ENCODE measurements at regions not wholly inside any gene's neighbourhood (a gene's known extent, or its start where the extent isn't known, plus 50 kb on each side); places are given as distances from the start of the nearest gene placed in this dataset.

DNA sequence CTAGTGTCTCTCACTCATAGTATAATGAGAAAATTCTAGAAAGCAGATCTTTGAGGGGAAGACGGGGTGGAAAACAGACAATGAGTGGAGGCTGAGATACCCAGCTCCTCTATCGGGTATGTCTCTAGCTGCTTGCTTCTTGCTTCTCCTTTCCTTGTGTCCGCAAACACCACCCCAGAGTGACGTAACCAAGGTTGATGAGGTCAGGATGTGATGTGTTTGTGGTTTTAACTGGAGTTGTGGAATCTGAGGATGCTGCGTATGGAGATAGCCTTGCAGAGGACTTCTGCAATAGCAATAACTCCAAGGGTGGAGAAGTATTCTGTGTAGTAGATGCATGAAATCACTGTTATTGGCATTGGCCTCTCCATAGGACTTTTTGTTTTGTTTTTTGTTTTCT is 132.7 kb upstream of the IFNGR1 start:
- no peak for DNase-seq

DNA sequence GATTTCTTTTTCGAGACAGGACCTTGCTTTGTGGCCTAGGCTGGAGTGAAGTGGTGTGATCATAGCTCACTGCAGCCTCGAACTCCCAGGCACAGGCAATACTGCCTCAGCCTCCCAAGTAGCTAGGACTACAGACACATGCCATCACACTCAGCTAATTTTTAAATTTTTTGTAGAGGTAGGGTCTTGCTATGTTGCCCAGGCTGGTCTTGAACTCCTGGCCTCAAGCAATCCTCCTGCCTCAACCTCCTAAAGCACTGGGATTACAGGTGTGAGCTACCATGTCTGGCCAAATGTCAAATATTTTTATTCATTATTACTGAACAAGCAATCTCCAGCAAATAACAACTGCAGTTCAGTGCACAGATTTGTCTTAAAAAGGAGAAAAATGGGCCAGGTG is 131.7 kb upstream of the IFNGR1 start:
- DNase-seq = no peak

DNA sequence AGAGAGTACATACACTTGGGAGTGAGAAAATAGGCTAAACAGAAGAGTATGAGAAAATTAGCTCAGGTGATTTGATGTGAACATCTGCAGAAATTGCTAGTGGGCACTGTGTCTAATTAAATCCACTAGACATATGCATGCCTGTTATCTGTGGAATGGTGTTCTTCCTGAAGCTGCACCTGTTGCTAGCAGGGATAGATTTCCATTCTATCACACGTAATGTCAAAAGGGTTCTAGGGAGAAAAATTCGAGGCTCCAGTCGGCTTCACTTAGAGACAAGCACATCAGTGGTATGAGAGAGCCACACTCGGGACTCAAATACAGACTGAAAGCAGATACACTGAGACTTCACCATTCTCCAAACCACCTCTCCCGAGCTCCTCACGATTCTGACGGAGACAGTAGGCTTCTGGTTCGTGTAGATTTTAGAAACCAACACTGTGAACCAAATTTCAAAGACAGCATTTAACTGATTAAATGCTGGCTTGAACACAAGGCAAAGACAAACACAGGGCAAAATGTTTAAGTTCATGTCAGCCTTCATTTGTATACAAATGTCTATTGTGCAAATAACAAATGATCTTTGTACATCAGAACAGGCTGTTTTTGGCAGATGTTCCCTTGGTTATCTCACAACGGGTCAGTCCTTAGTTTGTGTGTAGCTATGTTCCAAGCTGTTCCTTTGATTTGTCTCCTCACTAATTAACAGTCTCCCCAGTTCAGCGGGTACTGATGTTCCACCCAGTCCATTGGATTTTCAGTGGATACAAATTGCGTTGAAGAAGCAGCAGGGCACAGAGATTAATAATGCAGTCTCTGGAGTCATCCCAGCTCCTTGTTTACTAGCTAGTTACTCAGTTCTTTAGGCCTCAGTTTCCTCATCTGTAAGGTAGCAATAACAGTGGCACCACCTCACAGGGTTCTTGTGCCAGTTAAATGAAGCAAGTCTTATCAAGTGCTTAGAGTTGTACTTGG is 131.0 kb upstream of the IFNGR1 start:
- no peak for DNase-seq

DNA sequence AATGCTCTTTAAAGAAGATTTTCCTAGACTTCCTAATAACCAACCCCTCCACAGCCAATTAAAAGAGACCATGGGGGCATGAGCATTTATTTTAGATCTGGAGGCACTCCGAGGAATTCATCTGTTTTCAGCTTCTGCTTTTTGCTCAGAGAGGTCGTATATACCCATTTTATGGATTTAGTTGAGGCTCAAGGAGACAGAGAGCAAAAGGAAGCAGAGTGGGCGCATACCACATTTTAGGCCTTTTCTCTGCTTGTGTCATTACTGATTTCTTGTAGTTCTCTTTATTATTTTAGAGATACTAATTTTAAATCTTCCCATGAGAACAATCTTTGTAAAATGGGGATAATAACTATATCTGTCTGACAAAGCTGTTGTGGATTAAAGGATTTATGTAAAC is 129.6 kb upstream of the IFNGR1 start:
- no peak for DNase-seq

DNA sequence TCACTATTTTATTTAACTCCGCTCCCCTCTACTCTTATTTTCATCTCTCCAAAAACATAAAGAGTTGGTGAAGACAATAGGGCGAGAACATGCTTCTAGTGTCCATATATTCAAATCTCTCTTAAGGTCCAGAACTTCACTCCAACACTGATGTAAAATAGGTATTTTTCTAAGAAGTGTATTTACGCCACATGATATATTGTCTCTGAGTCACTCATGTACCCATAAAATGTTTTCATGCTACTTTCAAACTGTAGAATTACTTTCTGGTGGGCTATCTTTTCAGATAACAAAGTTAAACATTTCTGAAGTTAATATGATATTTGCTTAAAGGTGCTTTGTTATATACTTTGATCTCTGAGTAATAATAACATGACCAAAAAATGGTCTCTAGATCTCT is 124.1 kb upstream of the IFNGR1 start:
- no peak for DNase-seq

DNA sequence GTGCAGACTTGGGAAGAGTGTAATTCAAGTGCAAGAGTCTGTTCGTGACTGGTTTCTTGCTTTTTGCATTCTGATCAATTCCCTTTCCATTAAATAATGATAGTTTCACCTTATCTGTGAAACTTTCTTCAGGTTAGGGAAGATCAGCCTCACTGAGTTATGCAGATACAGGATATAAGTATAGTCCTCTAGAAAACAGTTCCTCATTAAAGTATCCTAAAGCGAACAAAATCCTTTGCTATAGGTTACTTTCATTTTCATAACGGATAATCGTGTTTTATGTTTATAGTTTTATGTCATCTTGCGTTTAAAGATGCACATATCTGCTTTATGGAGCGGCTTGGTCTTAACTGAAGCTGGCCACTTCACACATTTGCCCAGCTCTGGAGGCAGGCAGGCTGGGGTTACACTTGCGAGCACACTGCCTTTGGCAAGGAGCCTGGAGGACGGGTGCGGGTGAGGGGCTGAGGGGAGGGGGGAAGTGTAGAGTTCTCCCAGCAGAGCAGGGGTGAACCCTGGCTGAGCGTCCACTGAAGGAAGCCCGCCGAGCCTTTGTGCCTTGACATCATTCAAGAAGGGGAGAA is 123.5 kb upstream of the IFNGR1 start:
- no peak for DNase-seq

DNA sequence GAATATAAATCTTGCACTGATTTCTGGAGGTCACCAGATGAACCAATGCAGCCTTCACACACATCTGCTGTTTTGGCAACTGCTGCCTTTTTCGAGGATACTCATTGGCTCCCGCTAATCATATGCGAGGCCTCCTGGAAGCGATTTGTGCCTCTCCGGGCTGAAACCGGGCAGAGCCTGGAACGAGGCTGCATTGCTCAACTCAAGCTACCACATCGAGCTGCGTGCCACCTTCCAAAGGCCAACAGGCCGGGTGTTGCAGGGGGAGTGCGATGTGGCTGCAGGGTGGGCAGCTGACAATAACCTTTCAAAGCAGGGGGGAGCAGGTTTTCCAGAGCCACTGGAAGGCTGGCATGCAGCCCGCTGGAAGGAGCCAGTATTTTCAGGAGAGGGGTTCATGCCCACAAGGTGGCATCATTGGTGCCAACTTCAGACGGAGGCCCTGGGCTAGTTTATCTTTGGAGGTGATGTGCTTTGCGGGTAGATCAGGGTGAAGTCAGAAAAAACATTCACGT is 122.6 kb upstream of the IFNGR1 start:
- DNase-seq = no peak

DNA sequence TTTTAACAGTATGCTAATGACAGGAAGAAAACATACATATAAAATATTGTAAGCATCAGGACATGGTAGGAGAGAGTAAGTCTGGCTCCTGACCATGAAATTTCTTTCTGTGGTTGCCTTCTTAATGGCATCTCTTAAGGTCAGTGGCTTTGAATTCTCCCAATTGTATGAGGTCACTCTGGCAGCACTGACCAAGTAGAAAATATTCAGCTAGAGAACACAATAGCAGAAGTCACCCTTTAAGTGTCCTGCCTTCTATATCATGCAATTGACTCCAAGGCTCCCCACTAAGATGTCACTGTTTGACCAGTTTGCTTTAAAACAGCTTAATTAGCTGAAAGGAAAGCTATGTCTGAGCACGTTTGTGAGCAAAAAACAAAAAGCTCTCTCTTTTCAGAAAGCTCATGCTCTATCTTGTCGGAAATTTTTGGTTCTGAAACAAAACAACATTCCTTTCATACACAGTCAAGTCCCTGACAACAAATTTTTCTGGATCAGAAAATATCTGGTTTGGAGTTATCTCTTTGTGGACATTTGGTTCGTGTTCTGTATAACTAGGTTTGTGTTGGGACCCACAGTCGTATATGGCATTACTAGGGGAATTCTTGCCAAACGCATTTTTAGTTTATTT is 120.9 kb upstream of the IFNGR1 start:
- DNase-seq = no peak

DNA sequence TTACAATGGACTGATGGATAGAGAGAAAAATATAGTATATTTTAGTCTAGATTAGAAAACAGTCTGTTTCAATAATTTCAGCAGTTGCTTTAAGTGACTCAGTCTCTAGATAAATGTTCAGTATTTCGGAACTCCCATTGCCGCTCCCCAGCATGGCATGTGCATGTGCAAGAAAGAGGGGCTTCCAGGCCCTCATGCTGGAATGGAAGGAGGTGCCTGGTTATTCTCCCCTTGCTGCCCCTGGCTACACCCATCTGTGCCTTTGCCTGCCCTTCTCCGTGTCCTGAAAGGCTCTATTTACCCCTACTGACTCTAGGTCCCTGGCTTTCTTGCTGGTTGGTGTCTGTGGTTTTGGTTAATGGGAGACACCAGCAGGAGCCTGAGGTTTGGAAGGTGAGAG is 115.7 kb upstream of the IFNGR1 start:
- DNase-seq = no peak

DNA sequence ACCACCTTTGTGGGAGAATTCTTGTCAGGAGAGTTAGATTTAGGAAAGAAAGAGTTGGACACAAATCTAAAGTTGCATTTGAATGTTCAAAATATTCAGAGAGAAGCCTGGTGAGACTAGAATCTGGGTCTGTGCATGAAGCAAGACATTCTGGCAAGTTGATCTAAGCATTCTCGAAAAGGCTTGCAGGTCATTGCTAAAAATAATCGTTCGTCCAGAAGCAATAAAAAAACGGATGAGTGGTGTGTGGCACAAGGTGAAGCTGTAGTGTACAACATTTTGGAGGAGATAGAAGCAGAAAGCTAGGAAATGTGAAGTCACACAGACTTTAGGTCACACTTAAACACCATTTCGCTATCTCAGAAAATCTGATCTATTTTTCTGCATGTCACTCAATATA is 114.9 kb upstream of the IFNGR1 start:
- no peak for DNase-seq

DNA sequence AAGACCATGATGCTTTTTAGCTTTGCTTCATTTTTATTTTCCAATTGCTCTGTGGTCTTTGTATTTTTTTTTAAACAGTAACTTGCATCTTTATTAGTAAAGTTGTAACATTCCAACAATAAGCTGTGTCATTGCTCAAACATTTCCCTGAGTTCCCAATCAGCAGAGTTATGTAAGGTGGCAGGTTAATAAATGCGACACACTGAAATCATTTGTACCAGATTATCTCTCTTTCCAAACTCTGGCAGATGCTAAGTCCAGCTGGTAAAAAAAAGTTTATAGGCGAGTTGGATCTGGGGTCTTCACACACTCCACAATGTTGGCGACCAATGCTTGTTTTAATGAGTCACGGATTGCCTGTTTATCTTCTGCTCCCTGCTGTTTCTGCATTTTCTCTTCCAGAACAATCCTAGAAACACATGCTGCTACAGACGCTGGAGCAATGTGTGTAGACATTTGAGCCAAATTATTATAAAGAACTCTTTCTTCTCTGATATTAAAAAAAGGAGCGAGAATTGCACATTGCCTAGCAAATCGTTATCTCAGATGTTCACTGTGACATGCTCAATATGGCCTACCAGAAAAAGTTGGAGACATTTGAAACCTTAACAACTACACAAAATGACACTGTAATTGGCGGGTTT is 113.6 kb upstream of the IFNGR1 start:
- DNase-seq = no peak

DNA sequence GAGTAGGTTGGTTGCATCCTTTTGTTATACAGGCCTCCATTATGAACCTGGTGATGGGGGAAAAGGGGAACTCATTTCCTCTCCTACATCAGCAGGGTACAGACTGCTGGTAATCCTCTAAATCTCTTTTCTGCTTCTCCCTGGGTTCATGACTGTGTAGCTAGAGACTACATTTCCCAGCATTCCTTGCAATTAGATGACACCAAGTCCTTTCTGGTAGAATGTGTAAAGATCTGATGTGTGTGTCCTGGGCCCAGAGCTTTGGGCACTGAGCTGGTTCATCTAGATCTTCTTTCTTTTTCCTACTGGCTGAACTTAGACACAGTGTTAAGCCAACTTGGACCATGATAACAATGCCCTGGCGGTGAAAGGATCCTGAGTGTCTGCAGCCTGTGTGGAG is 104.7 kb upstream of the IFNGR1 start:
- no peak for DNase-seq

DNA sequence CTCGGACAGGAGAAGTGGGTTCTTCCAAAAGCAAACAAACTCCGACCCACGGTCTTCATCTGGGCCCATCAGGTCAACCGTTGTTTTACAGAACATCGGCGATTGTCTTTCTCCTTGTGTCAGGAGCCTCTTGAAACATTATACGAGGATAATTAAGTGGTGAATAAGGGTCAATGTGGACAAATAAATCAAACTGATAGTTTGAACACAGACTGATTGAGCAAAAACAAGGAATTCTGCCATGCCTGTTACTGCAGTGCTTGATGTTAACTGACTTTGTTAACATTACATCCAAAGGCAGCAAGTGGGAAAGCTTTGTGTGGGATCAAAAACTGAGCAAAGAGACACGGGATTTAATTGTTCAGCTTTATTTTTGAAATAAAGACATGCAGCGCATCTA is 101.1 kb upstream of the IFNGR1 start:
- DNase-seq = no peak

DNA sequence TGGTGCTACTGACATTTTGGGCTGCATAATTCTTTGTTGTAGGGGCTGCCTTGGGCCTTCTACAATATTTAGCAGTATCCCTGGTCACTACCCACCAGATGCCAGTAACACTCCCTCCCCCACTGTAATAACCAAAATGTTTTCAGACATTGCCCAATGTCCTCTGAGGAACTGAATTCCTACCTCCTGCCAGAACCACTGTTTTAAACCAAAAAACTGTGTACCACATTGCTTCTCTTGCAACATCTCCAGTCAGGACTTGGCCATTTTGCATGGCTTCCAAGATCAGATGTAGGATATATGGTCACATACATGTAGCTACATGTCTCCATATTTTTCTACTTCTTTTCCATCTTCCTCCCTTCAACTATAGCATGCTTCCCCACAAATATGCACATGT is 97.4 kb upstream of the IFNGR1 start:
- DNase-seq = no peak

DNA sequence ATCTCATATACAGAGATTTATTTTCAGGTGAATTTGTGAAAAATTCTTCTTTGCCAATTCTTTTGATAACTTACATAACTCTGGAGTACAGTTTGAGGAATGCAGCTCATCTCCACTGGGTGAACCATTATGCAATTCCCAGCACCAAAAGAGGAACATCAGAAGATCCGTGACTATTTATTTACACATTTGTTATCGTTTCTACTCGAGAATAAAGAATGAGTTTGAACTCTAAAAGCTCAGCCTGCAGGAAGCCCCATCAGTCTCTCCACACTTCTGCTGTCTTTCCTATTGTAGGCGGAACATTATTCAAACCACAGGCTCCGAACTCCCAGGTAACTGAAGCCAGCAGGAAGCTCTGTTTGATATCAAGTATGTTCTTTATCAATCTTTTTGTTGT is 95.9 kb upstream of the IFNGR1 start:
- no peak for DNase-seq

DNA sequence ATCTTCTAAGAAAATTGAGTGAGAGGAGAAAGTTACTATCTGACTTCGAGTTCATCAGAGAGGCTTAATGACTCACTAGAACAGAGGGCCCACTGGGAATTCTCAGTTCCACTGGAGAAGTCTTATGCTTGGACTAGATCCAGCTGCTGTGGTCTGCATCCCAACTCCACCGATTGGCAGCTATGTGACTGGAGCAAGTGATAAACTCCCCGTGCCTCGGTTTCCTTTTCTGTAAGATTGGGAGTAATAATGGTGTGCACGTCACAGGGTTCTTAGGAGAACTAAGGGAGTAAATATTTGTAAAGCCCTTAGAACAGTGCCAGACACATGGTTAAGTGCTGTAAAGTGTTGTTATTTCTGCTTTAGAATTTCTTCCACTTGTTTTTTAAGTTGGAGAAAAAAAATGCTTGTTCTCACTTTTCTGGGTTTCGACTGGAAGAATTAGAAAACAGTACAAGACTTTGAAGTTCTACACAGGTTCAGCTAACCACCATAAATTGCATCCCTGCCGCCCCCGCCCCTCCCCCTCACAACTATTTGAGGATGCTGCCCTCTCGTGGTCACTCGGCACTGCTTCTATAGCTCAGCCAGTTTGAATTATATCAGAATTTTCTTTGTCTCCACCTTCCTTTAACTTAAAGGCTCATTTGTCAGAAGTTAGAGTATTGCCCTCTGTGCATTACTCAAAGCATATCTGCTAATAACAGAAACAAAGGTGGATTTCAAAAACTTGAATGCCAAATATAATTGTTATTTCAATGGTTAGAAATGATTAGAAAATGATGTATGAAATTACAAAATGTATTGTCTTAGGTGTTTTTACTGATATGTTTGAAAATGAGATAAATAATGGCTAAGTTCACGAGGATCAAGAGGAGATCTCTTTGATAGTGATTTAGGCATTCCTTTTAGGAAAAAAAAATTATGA is 95.0 kb upstream of the IFNGR1 start:
- DNase-seq = no peak

DNA sequence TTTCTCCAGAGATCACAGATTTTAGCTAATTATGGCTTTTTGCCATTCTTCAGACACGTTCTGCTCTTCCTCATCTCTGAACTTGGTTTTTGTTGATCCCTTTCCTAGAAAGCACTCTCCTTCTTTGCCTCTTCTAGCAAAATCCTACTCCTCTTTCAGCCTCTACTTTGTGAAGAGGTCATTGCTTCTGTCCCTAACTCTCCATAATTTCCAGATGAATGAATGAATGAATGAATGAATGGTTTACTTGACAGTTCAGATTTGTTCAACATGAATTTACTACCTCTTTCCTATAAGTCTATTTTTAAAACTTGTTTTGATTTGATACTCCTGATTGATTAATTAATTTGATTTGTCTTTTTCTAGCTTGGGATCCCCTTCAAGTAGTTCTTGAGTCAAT is 94.0 kb upstream of the IFNGR1 start:
- DNase-seq = no peak

DNA sequence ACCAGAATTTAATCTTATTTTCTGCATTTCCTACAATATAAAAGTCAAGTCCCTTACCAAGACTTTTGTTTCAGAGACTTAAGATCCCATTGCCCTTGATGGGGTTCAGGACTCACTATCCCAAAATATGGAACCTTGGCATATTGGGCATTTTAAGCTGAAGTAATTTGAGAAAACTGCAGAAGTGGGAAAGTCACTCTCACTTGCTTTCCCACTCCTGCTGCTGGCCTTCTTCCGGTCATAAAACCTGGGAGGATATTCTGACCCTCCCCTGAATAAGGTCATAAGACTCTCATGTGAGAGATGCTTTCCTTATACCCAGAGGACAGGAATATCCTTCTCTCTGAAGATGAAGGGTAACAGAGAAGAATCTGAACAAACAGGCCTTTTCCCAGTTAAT is 92.8 kb upstream of the IFNGR1 start:
- DNase-seq = no peak

DNA sequence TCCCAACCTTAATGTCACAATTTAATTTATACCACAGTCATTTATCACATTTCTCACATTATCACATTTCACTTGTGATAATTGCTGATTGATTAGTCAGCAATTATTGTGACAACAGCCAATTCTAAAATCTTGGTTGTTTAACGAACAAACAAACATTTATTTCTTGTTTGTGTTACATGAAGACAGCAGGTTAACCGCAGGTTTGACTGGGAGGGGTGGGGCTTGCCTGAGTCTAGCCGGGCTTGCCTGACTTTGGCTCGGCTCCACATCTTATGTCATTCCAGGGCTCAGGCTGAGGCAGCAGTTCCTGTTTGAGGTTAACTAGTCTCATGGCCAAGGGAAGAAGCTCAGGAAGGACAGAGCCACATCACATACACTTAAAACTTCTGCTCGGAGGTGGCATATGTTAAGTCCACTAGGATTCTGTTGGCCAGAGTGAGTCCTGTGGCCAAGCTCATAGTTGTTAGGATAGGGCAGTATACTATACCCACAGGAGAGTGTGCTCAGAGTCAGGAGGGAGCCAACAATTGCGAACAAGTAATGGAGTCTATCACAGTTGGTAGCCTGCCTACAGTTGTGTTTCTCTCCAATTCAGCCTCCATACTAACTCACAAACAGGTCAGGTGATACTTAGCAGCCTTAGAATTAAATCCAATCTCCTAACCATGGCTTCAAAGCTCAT is 90.0 kb upstream of the IFNGR1 start:
- DNase-seq = no peak

DNA sequence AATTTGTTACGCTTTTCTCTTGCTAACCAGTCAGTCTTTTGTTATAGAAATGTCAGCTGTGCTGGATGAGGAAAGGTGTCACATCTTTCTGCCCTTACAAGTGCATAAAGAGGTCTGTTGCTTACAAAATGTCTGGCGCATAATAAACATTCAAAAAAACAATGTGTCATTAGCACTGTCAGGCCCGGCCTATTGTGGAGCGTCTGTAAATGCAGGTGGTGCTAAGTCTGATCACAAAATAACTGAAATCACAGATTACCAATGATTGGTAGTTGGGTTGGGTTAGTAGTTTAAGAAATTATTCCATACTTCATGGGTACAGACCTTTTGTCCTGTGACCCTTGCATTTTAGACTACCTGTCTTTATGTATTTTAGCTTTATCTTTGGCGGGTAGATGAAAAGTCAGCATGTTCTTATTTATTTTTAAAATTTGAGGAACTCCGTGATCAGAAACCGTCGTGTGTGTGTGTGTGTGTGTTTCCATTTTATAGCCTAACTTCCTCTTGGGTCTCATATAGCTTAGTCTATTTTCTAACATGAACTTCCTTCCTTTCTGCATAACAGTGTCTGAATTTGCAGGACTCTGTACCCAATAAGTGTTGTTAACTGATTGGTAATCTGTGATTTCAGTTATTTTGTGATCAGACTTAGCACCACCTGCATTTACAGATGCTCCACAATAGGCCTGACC is 88.1 kb upstream of the IFNGR1 start:
- DNase-seq = no peak

DNA sequence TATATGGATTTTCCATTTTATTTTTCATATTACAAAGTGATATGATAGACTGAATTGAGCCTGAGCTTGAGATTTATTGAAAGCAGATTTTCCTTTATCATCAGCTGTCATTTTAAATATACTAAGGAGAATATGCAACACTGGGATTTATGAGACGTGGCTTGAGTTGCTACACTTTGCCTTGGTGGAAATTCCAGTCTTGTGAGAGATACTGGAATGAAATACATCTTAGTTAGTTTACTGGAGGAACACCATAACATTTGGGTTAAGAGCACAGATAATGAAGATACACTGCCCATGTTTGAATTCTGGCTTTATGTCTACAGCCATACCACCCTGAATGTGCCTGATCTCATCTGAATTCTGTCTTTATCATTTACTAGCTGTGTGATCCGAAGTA is 86.5 kb upstream of the IFNGR1 start:
- DNase-seq = no peak

Data from NCI-H1436 treated with DMSO at 0.1 percent for 48 hours (cell line).